ENCODE measurements at regions not wholly inside any gene's neighbourhood (a gene's known extent, or its start where the extent isn't known, plus 50 kb on each side); places are given as distances from the start of the nearest gene placed in this dataset.

DNA sequence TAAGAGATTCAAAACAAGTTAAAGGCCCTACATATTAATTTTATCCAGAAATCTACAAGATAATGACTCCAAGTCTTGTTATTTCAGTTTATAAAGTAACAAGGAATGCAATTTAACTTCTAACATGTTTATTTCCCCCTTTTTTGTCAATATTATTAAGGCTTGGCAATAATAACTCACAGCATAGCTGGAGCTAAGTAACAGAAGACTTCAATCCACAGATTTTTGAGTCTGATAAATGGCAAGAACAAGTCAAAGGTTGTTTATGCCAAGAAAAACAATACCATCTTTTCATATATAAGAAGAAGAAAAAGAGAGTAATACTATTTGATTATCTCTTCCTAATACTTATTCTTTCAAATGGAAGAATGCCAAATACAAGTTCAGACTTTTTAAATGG lies 631.0 kb upstream of the CCDC54 start:
- Mint-ChIP-seq H3K9me3 (no peaks in the 10 kb centered on the region), H3K27me3 (no peaks in the 10 kb centered on the region), H3K36me3 (ENCODE audit: low read depth) (no peaks in the 10 kb centered on the region), H3K4me1 (ENCODE audit: low read depth) (no peaks in the 10 kb centered on the region), H3K4me3 (no peak overlapping the region), H3K27ac (no peak overlapping the region)

DNA sequence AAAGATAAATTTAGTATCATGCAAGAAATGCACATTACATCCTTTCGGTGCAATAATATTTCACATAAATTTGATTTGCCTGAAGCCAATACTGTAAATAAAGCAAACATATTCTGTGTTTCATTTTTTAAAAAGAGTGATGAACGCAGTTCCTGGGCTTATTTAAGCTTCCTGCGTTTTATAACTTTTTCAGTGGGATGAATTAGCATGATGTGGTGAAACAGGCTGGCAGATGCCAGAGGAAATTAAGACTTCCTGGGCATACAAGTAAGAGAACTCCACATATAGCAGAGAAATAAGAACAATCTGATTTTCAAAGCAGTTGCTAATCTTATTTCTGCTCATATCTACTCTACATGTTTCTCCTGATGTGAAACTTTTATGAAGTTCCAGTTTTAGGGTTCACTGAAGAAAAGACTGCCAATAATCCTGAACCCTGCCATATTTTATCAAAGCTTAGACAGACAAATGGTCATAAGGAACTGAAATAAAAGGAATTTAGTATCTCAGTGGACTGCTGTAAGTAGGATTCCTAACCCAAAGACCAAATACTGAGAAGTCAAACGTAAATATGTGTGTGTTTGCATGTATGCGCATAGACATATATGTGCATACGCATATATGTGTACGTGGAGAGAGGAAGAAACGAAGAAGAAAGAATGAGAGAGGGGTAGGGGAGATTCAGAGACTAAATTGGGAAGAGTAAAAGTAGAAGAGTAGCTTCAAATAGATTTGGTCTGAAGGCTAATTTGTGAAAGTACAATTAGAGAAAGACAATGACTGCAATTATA lies 628.6 kb upstream of the CCDC54 start:
- no peaks in the 10 kb centered on the region for H3K4me1 Mint-ChIP-seq (ENCODE audit: low read depth)
- H3K36me3 Mint-ChIP-seq (ENCODE audit: low read depth), result no peaks in the 10 kb centered on the region
- no peak overlapping the region for H3K4me3 Mint-ChIP-seq
- H3K27ac Mint-ChIP-seq, result no peak overlapping the region
- H3K27me3 Mint-ChIP-seq, result no peaks in the 10 kb centered on the region
- no peaks in the 10 kb centered on the region for H3K9me3 Mint-ChIP-seq

DNA sequence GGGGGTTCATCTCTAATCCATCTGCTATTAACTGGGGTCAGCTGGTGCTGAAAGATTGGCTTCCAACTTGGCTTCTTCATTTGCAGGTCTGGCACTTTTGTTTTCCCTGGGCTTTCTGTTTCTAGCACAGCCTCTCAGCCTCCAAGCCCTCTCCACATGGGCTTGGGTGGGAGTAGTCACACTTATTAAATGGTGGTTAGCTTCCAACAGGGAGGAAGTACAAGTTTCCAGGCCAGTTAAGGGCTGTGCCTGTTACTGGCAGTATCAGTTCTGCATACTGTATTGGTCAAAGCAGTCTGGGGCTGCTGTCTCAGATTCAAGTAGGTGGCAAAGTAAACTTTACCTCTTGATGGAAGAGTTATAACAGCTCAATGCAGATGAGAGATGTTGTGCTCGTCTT lies 627.1 kb upstream of the CCDC54 start:
- H3K36me3 Mint-ChIP-seq (ENCODE audit: low read depth), result no peaks in the 10 kb centered on the region
- no peaks in the 10 kb centered on the region for H3K27me3 Mint-ChIP-seq
- no peak overlapping the region for H3K27ac Mint-ChIP-seq
- H3K9me3 Mint-ChIP-seq, result peaks cover 6% of the 10 kb centered on the region
- H3K4me1 Mint-ChIP-seq (ENCODE audit: low read depth), result no peaks in the 10 kb centered on the region
- H3K4me3 Mint-ChIP-seq, result no peak overlapping the region

DNA sequence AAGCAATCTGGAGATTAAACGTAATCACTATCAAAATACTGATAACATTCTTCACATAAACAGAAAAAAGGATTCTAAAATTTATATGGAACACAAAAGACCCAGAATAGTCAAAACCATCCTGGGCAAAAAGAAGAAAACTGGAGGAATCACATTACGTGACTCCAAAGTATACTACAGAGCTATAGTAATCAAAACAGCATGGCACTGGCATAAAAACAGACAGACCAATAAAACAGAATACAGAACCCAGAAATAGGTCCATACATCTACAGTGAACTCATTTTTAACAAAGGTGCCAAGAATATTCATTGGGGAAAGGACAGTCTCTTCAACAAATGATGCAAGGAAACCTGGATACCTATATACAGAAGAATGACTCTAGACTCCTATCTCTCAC lies 621.9 kb upstream of the CCDC54 start:
- H3K27me3 Mint-ChIP-seq, result no peaks in the 10 kb centered on the region

DNA sequence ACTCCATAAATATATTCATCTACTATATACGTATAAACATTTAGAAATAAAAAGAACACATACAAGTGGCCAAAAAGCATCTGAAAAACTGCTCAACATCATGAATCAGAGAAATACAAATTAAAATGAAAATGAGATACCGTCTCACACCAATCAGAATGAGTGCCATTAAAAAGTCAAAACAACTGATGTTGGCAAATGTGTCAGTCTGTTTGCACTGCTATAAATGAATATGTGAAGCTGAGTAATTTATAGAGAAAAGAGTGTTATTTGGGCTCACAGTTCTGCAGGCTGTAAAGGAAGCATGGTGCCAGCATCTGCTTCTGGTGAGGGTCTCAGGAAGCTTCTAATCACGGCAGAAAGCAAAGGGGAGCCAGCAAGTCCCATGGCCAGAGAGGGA lies 620.3 kb upstream of the CCDC54 start:
- Mint-ChIP-seq H3K27me3 (no peaks in the 10 kb centered on the region), H3K27ac (no peak overlapping the region), H3K9me3 (peaks cover 6% of the 10 kb centered on the region), H3K36me3 (ENCODE audit: low read depth) (no peaks in the 10 kb centered on the region), H3K4me1 (ENCODE audit: low read depth) (no peaks in the 10 kb centered on the region), H3K4me3 (no peak overlapping the region)

More for the DNA sequence above, 621.9 kb upstream of the CCDC54 start:
- Mint-ChIP-seq H3K4me3 (no peak overlapping the region), H3K9me3 (peaks cover 6% of the 10 kb centered on the region), H3K36me3 (ENCODE audit: low read depth) (no peaks in the 10 kb centered on the region), H3K4me1 (ENCODE audit: low read depth) (no peaks in the 10 kb centered on the region), H3K27ac (no peak overlapping the region)

DNA sequence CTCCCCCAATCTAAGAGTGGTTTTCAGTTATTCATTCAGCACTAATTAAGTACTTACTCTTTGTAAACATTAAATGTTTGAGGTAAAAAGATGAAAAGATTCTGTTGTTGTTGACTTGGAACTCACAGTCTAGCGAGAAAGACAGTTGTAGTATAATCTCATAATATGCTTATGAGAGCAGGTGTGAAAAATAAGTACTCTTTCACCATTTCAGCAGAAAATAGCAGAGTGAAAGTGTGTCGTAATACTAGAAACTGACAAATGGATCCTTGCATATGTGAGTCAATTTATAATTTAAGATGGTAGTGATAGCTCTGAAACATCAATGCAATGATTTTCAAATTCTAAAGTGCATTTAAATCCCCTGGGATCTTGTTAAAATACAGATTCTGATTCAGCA lies 618.8 kb upstream of the CCDC54 start:
- Mint-ChIP-seq H3K9me3 (peaks cover 6% of the 10 kb centered on the region), H3K27ac (no peak overlapping the region), H3K4me3 (no peak overlapping the region), H3K4me1 (ENCODE audit: low read depth) (no peaks in the 10 kb centered on the region), H3K36me3 (ENCODE audit: low read depth) (no peaks in the 10 kb centered on the region), H3K27me3 (no peaks in the 10 kb centered on the region)

DNA sequence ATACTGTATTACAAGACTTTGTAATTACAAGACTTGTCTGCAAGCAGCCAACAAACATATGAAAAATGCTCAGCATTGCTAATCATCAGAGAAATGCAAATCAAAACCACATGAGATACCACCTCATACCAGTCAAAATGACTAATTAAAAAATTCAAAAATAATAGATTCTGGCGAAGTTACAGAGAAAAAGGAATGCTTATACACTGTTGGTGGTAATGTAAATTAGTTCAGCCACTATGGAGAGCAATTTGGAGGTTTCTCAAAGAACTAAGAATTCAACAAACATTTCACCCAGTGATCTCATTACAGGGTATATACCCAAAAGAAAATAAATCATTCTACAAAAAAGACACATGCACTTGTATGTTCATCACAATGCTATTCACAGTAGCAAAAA lies 617.5 kb upstream of the CCDC54 start:
- Mint-ChIP-seq H3K4me1 (ENCODE audit: low read depth) (no peaks in the 10 kb centered on the region), H3K27me3 (no peaks in the 10 kb centered on the region), H3K27ac (no peak overlapping the region)

DNA sequence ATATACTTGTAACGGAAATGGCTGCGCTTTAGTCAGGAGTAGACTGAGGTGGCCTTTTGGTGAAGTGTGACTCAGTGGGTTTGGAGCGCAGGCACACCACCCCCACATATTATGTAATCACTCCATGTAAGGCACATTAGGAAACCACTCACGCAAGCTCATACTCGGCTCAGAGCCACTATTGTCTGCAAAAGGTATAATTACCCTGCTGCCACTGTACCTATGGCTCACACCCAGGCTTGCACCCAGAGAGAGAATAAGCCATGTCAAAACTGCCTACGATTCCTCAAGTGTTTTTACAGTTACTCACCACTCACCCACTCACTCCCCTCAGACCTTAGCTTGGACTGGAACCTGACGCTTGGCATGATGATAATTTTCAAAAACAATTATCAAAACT lies 611.9 kb upstream of the CCDC54 start:
- no peaks in the 10 kb centered on the region for H3K9me3 Mint-ChIP-seq
- no peak overlapping the region for H3K27ac Mint-ChIP-seq
- H3K4me3 Mint-ChIP-seq, result no peak overlapping the region
- H3K4me1 Mint-ChIP-seq (ENCODE audit: low read depth), result no peaks in the 10 kb centered on the region
- no peaks in the 10 kb centered on the region for H3K36me3 Mint-ChIP-seq (ENCODE audit: low read depth)
- no peaks in the 10 kb centered on the region for H3K27me3 Mint-ChIP-seq

More for the DNA sequence above, 617.5 kb upstream of the CCDC54 start:
- peaks cover 4% of the 10 kb centered on the region for H3K9me3 Mint-ChIP-seq
- H3K36me3 Mint-ChIP-seq (ENCODE audit: low read depth), result no peaks in the 10 kb centered on the region
- no peak overlapping the region for H3K4me3 Mint-ChIP-seq

DNA sequence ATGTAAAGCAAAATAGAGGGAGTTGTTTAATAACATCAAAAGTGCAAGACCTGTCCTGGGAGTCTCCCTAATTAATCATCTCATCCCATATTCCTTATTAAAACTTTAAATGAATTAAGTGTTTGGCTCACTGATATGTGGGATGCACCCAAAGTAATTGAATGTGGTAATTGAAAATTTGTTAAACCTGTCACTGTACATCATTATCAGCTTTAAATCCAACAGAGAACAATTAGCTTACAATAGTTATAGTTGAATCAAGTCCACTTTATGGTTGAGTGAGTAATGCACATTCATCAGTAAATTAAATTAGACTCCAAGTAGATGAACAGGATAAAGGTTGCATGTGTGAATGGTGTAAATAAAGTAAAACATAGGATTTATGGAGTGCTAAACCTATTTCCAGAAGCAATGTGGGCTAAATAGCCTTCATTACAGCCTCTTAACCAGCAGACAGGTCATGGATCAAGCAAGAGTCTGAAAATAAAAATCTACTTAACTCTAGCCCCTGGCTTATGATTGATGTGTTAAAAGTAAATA lies 608.2 kb upstream of the CCDC54 start:
- Mint-ChIP-seq H3K4me1 (ENCODE audit: low read depth) (no peaks in the 10 kb centered on the region), H3K36me3 (ENCODE audit: low read depth) (no peaks in the 10 kb centered on the region), H3K27me3 (no peaks in the 10 kb centered on the region), H3K9me3 (no peaks in the 10 kb centered on the region), H3K4me3 (no peak overlapping the region), H3K27ac (no peak overlapping the region)

DNA sequence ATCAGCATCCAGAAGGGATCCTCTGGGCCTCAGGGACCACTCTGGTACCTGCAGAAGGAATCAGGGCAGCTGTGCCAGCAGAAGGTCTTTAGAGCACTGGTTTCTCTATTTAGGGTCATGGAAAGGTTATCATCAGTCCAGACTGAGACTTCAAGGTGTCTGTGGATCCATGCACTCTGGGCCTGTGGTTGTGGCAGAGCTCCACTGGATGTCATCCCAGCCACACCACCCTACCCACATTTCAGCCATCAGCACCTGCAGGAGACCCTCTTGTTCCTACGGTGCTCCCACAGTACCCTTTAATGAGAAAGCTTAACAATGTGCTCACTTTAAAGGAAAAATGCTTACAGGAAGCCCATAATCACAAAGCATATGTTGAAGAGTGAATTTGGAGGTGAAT lies 603.4 kb upstream of the CCDC54 start:
- no peak overlapping the region for H3K27ac Mint-ChIP-seq
- H3K4me1 Mint-ChIP-seq (ENCODE audit: low read depth), result no peaks in the 10 kb centered on the region
- no peaks in the 10 kb centered on the region for H3K36me3 Mint-ChIP-seq (ENCODE audit: low read depth)
- H3K27me3 Mint-ChIP-seq, result no peaks in the 10 kb centered on the region
- H3K4me3 Mint-ChIP-seq, result no peak overlapping the region
- H3K9me3 Mint-ChIP-seq, result peaks cover 6% of the 10 kb centered on the region

DNA sequence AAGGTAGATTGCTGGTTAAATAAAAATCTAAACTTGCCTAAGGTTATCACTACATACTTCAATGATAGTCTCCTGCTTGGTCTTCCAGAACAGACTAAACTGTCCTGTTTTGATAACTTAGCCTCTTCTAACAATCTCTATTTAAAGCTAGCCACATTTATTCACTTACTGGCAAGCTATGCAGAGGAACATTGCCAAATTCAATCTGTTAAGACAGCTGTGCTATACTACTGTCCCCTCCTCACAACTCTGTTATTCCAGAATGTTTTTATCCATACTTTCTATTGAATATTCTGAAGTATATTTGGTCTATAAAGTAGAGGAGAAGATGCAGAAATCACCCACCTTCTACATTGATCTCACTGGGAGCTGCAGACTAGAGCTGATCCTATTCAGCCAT lies 594.0 kb upstream of the CCDC54 start:
- H3K4me1 Mint-ChIP-seq (ENCODE audit: low read depth), result no peaks in the 10 kb centered on the region
- H3K27me3 Mint-ChIP-seq, result no peaks in the 10 kb centered on the region
- H3K36me3 Mint-ChIP-seq (ENCODE audit: low read depth), result no peaks in the 10 kb centered on the region
- H3K9me3 Mint-ChIP-seq, result no peaks in the 10 kb centered on the region
- H3K27ac Mint-ChIP-seq, result no peak overlapping the region
- H3K4me3 Mint-ChIP-seq, result no peak overlapping the region

DNA sequence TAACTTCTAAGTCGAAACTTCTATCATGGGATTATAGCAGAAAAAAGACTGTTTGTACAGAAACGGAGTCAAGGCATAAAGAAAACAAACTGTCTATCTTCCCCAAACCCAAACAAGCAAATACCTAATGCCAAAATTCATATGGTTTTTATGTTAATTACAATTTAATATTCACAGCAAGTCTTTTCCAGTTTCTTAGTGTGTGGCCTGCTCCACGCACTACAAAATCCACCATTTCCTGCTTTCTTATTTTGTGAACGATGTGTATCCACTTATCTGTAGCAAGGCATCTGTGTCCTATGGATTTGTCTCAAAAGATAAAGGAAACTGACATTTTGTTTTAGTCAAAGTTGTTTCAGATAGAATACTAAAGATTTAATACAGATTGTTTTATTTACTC lies 588.0 kb upstream of the CCDC54 start:
- Mint-ChIP-seq H3K27ac (no peak overlapping the region), H3K27me3 (no peaks in the 10 kb centered on the region), H3K36me3 (ENCODE audit: low read depth) (no peaks in the 10 kb centered on the region), H3K9me3 (peaks cover 4% of the 10 kb centered on the region), H3K4me1 (ENCODE audit: low read depth) (no peaks in the 10 kb centered on the region), H3K4me3 (no peak overlapping the region)

DNA sequence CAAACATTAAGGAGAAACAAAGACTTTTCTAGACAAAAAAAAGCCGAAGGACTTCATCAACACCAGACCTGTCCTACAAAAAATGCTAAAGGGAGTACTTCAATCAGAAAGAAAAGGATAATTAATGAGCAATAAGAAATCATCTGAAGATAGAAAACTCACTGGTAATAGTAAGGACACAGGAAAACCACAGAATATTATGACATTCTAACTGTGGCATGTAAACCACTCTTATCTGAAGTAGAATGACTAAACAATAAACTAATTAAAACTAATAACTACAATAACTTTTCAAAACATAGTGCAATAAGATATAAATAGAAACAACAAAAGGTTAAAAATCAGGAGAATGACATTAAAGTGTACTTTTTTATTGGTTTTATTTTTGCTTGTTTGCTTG lies 584.5 kb upstream of the CCDC54 start:
- no peaks in the 10 kb centered on the region for H3K27me3 Mint-ChIP-seq
- peaks cover 9% of the 10 kb centered on the region for H3K9me3 Mint-ChIP-seq
- no peak overlapping the region for H3K27ac Mint-ChIP-seq
- no peaks in the 10 kb centered on the region for H3K4me1 Mint-ChIP-seq (ENCODE audit: low read depth)
- H3K36me3 Mint-ChIP-seq (ENCODE audit: low read depth), result no peaks in the 10 kb centered on the region
- H3K4me3 Mint-ChIP-seq, result no peak overlapping the region

DNA sequence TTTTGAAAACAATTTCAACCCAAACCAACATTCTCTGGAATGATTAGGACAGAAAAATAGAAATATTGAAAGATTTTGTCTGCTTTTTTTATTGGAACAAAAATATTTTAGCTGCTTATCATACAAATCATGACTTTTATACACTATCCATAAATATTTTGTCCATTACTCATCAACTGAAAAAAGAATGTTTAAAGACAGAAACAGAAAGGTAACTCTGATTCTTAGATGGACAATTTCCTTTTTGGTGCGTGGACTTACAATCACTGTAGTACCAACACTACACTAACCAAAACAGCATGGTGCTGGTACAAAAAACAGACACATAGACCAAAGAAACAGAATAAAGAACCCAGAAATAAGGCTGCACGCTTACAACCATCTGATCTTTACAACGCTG lies 582.8 kb upstream of the CCDC54 start:
- no peaks in the 10 kb centered on the region for H3K27me3 Mint-ChIP-seq
- no peak overlapping the region for H3K27ac Mint-ChIP-seq
- H3K9me3 Mint-ChIP-seq, result peaks cover 9% of the 10 kb centered on the region
- H3K36me3 Mint-ChIP-seq (ENCODE audit: low read depth), result no peaks in the 10 kb centered on the region
- H3K4me1 Mint-ChIP-seq (ENCODE audit: low read depth), result no peaks in the 10 kb centered on the region
- no peak overlapping the region for H3K4me3 Mint-ChIP-seq

DNA sequence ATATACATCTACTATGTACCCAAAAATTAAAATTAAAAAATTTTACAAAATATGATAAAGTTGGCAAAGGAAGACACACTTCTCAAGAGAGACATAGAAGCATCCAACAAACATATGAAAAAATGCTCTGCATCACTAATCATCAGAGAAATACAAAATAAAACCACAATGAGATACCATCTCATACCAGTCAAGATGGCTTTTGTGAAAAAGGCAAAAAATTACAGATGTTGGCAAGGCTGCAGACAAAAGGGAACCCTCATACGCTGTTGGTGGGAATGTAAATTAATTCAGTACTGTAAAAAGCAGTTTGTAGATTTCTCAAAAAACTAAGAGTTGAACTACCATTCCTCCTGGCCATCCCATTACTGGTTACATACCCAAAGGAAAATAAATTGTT lies 581.7 kb upstream of the CCDC54 start:
- H3K9me3 Mint-ChIP-seq, result peaks cover 9% of the 10 kb centered on the region
- no peaks in the 10 kb centered on the region for H3K27me3 Mint-ChIP-seq
- H3K36me3 Mint-ChIP-seq (ENCODE audit: low read depth), result no peaks in the 10 kb centered on the region
- H3K27ac Mint-ChIP-seq, result no peak overlapping the region
- H3K4me1 Mint-ChIP-seq (ENCODE audit: low read depth), result no peaks in the 10 kb centered on the region
- no peak overlapping the region for H3K4me3 Mint-ChIP-seq

DNA sequence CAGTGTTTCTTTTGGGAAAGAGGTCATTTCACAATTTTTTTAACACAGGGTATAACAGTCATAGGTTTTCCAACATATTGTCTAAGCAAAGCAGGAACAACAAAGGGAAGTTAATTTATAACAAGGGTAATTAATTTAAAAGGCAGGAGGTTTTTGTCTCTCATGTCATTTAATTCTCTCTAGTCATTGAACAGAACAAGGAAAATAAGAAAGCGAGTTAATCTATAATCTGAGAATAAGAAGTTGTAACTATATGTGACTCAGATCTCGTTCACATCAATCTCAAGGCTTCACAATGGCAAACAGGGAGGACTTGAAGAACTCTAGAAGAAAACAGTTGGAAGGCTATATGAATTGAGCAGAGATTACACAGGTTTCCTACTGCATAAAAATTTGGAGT lies 579.8 kb upstream of the CCDC54 start:
- Mint-ChIP-seq H3K27me3 (no peaks in the 10 kb centered on the region), H3K27ac (no peak overlapping the region), H3K4me3 (no peak overlapping the region), H3K9me3 (peaks cover 6% of the 10 kb centered on the region), H3K4me1 (ENCODE audit: low read depth) (no peaks in the 10 kb centered on the region), H3K36me3 (ENCODE audit: low read depth) (no peaks in the 10 kb centered on the region)
